ENCODE measurements at regions not wholly inside any gene's neighbourhood (a gene's known extent, or its start where the extent isn't known, plus 50 kb on each side); places are given as distances from the start of the nearest gene placed in this dataset.

GRCh38 chr4:66613591-66613990 is 931.7 kb downstream of the CENPC start:
- TF ChIP-seq ZNF274 (IDR thresholded peaks at IDR 0.05; ENCODE audit: low read depth, low read length): no peak
- TF ChIP-seq SUZ12 (IDR thresholded peaks at IDR 0.05; ENCODE audit: extremely low read depth, insufficient read depth, insufficient read length): no peak
- no peak for TF ChIP-seq YY1 (IDR thresholded peaks at IDR 0.05; ENCODE audit: insufficient read depth, insufficient read length)

All from NT2/D1 (cell line).